Esophagus squamous epithelium (tissue), 5 donors: ENCODE measurements at regions not wholly inside any gene's neighbourhood (a gene's known extent, or its start where the extent isn't known, plus 50 kb on each side); places are given as distances from the start of the nearest gene placed in this dataset.

Experiments used
- DNase-seq: peaks from one replicate; lab custom pipeline; 2025; lab: John Stamatoyannopoulos, UW
- H3K27ac ChIP-seq, 4 donors: fragments of 200-600 bp; sonication (generic); one replicate each; pipeline ENCODE4 v1.5.1; 2016 to 2019; ENCODE audit warnings: mild to moderate bottlenecking in 1 of 4
- H3K27me3 ChIP-seq, 4 donors: fragments of 200-600 bp; sonication (generic); 1 replicate in 3 of 4; 2 replicates in 1 of 4; pipeline versions ENCODE4 v1.5.1 to v1.6.0; 2017 to 2021; ENCODE audit warnings: antibody characterized with exemption in 1 of 4
- H3K36me3 ChIP-seq, 3 donors: fragments of 200-600 bp; sonication (generic); one replicate each; pipeline ENCODE4 v1.5.1; 2016 to 2019
- H3K4me1 ChIP-seq, 3 donors: fragments of 200-600 bp; sonication (generic); one replicate each; pipeline ENCODE4 v1.5.1; 2017 to 2019
- H3K4me3 ChIP-seq, 4 donors: fragments of 200-600 bp; sonication (generic); 1 replicate in 3 of 4; 2 replicates in 1 of 4; pipeline ENCODE4 v1.5.1; 2016 to 2019; ENCODE audit warnings: mild to moderate bottlenecking in 2 of 4, moderate library complexity in 1 of 4
- H3K9me3 ChIP-seq, 3 donors: fragments of 200-600 bp; sonication (generic); one replicate each; pipeline ENCODE4 v1.5.1; 2016 to 2019
- CTCF ChIP-seq, 6 experiments: fragments of 450-650 bp in 4 of 6; fragments of 200-600 bp in 2 of 6; sonication (generic) in 2 of 6; IDR thresholded peaks; one replicate each; pipeline ENCODE4 v1.5.1; 2016 to 2019; ENCODE audit warnings: antibody characterized with exemption in 6 of 6, mild to moderate bottlenecking in 4 of 6, moderate library complexity in 4 of 6
- POLR2A ChIP-seq, 4 donors: fragments of 450-650 bp; IDR thresholded peaks; one replicate each; pipeline ENCODE4 v1.6.1; 2017; ENCODE audit warnings: antibody characterized with exemption in 4 of 4, mild to moderate bottlenecking in 4 of 4, moderate library complexity in 3 of 4
- WGBS, 2 donors: methylation state at CpG; one replicate each; pipeline ENCODE4 v1.1.5; 2018; 5-methylcytosine and 5-hydroxymethylcytosine counted together
- intact Hi-C: fragments of 100-400 bp; cut with DNase I; formaldehyde crosslinking; loops from one replicate; pipeline ENCODE4 v1.15.0; 2022
- donor health status: DM: yes; HTN: yes; CAD: no.

GRCh38 chr13:43988302-43988701, 108.6 kb downstream of the LACC1 start:
- H3K27ac ChIP-seq: no peak overlapping the region
- H3K4me1 ChIP-seq: peaks cover 0 to 6% (median 0%) of the 10 kb centered on the region in 3 donors
- DNase-seq: no peak
- H3K9me3 ChIP-seq: no peaks in the 10 kb centered on the region
- no peaks in the 10 kb centered on the region for H3K27me3 ChIP-seq
- WGBS, 2 donors: 11 to 35% methylated on average over 1 of the region's 1 CpG
- no peak for TF ChIP-seq POLR2A (IDR thresholded peaks at IDR 0.05)
- H3K36me3 ChIP-seq: no peaks in the 10 kb centered on the region
- intact Hi-C loops: no loop called here
- H3K4me3 ChIP-seq: no peak overlapping the region

GRCh38 chr13:43990021-43990420, 110.3 kb downstream of the LACC1 start:
- no peak for DNase-seq
- 90 to 94% methylated on average over 5 of the region's 5 CpGs for whole genome bisulfite sequencing, 2 donors
- Histone ChIP-seq H3K27me3 (peaks cover 0 to 4% (median 0%) of the 10 kb centered on the region in 4 donors), H3K36me3 (no peaks in the 10 kb centered on the region), H3K9me3 (peaks cover 0 to 9% (median 6%) of the 10 kb centered on the region in 3 donors), H3K4me3 (no peak overlapping the region), H3K27ac (no peak overlapping the region), H3K4me1 (peaks cover 0 to 6% (median 0%) of the 10 kb centered on the region in 3 donors)
- intact Hi-C loops: no loop called here
- TF ChIP-seq POLR2A (IDR thresholded peaks at IDR 0.05) (no peak), CTCF (IDR thresholded peaks at IDR 0.05) (no peak)

- TF ChIP-seq CTCF (IDR thresholded peaks at IDR 0.05) (no peak), POLR2A (IDR thresholded peaks at IDR 0.05) (no peak)
- intact Hi-C loops: no loop called here
- peaks cover 0 to 13% (median 7%) of the 10 kb centered on the region in 3 donors for H3K9me3 ChIP-seq
- no peak overlapping the region for H3K27ac ChIP-seq
- H3K4me1 ChIP-seq: peaks cover 0 to 6% (median 0%) of the 10 kb centered on the region in 3 donors
- WGBS, 2 donors: 67 to 93% methylated on average over 3 of the region's 3 CpGs
- H3K27me3 ChIP-seq: peaks cover 0 to 4% (median 0%) of the 10 kb centered on the region in 4 donors
- DNase-seq: no peak
- H3K4me3 ChIP-seq: no peak overlapping the region
- no peaks in the 10 kb centered on the region for H3K36me3 ChIP-seq
Observed at GRCh38 chr13:43990829-43991228, 111.1 kb downstream of the LACC1 start.

- WGBS, 2 donors: 47 to 74% methylated on average over 3 to 4 of the region's 4 CpGs
- TF ChIP-seq POLR2A (IDR thresholded peaks at IDR 0.05) (no peak), CTCF (IDR thresholded peaks at IDR 0.05) (no peak)
- Histone ChIP-seq H3K4me1 (peaks cover 0 to 6% (median 0%) of the 10 kb centered on the region in 3 donors), H3K36me3 (no peaks in the 10 kb centered on the region), H3K4me3 (no peak overlapping the region), H3K27ac (no peak overlapping the region), H3K9me3 (peaks cover 0 to 13% (median 7%) of the 10 kb centered on the region in 3 donors), H3K27me3 (peaks cover 0 to 4% (median 0%) of the 10 kb centered on the region in 4 donors)
- intact Hi-C loops: no loop called here
- no peak for DNase-seq
Observed at GRCh38 chr13:43991773-43992201, 112.1 kb downstream of the LACC1 start.

- DNase-seq: no peak
- Histone ChIP-seq H3K27ac (no peak overlapping the region), H3K4me1 (peaks cover 0 to 6% (median 0%) of the 10 kb centered on the region in 3 donors), H3K9me3 (peaks cover 0 to 13% (median 7%) of the 10 kb centered on the region in 3 donors), H3K4me3 (no peak overlapping the region), H3K27me3 (peaks cover 0 to 4% (median 0%) of the 10 kb centered on the region in 4 donors), H3K36me3 (no peaks in the 10 kb centered on the region)
- TF ChIP-seq POLR2A (IDR thresholded peaks at IDR 0.05): no peak
- no peak for TF ChIP-seq CTCF (IDR thresholded peaks at IDR 0.05)
- intact Hi-C loops: no loop called here
- 42 to 67% methylated on average over 1 of the region's 1 CpG for WGBS, 2 donors
Observed at GRCh38 chr13:43992211-43992610, 112.5 kb downstream of the LACC1 start.
